ENCODE measurements at regions not wholly inside any gene's neighbourhood (a gene's known extent, or its start where the extent isn't known, plus 50 kb on each side); places are given as distances from the start of the nearest gene placed in this dataset.

GRCh38 chr20:52578559-52578958 lies 387.0 kb upstream of the ZFP64 start:
- TF ChIP-seq CTCF (IDR thresholded peaks at IDR 0.05) (no peak), EZH2 (IDR thresholded peaks at IDR 0.05) (no peak)
